HL-60 (cell line): ENCODE measurements at regions not wholly inside any gene's neighbourhood (a gene's known extent, or its start where the extent isn't known, plus 50 kb on each side); places are given as distances from the start of the nearest gene placed in this dataset.

Experiments
- DNase-seq, 2 experiments: peaks; one replicate each; pipeline ENCODE4 v3.0.0-alpha.2; 2010 to 2020; ENCODE audit warnings: low read depth in 1 of 2, low spot score in 1 of 2
- H3K27ac ChIP-seq: fragments of 250-450 bp; sonication (Bioruptor Pico); replicated peaks from 2 replicates; pipeline ENCODE4 v1.5.1; 2020; ENCODE audit warnings: mild to moderate bottlenecking, moderate library complexity
- H3K27me3 ChIP-seq: fragments of 250-450 bp; sonication (Bioruptor Pico); 2 replicates; pipeline ENCODE4 v1.5.1; 2021; ENCODE audit warnings: mild to moderate bottlenecking, moderate library complexity; ENCODE audit not compliant: insufficient read depth, poor library complexity, severe bottlenecking
- H3K4me3 ChIP-seq: replicated peaks from 2 replicates; pipeline ENCODE4 v1.5.1; 2011; ENCODE audit warnings: mild to moderate bottlenecking, control low read depth, low read length; ENCODE audit not compliant: insufficient read depth
- GABPA ChIP-seq: IDR thresholded peaks from 2 replicates; pipeline ENCODE4 v1.6.1; 2012; ENCODE audit warnings: low read depth
- POLR2AphosphoS5 ChIP-seq: IDR thresholded peaks from 2 replicates; pipeline ENCODE4 v1.6.1; 2012; ENCODE audit warnings: low read depth
- SPI1 ChIP-seq: IDR thresholded peaks from 2 replicates; pipeline ENCODE4 v1.6.1; 2012; ENCODE audit warnings: low read depth, mild to moderate bottlenecking, borderline replicate concordance
- TF ChIP-seq, protein P1 (sequence below): IDR thresholded peaks from one replicate; pipeline ENCODE4 v1.5.1; 2011; ENCODE audit warnings: low read length, control low read depth, inconsistent platforms; ENCODE audit not compliant: insufficient read depth
- TF ChIP-seq, protein P2 (sequence below): IDR thresholded peaks from 2 replicates; pipeline ENCODE4 v1.6.1; 2012; ENCODE audit warnings: low read depth; ENCODE audit not compliant: insufficient replicate concordance

DNA sequence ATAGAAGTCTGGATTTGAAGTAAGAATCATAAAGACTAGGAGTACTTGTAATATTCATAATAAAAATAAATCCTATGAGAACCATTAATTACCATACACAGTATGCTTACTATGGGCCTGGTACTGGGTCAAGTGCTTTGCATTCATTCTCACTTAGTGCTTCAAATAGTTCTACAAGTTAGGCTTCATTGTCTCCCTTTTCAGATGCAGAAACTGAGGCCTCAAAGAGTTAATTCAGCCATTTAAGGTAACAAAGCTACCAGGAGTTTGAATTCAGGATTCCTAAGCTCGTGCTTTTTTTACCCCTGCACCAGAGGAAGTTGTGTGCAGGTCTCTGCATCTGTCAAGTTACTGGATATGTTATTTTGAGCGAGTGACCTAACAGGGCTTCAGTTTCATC lies 1098.4 kb upstream of the EEF2KMT start:
- TF ChIP-seq POLR2AphosphoS5 (no peak), SPI1 (no peak)
- TF ChIP-seq, protein P1, sequence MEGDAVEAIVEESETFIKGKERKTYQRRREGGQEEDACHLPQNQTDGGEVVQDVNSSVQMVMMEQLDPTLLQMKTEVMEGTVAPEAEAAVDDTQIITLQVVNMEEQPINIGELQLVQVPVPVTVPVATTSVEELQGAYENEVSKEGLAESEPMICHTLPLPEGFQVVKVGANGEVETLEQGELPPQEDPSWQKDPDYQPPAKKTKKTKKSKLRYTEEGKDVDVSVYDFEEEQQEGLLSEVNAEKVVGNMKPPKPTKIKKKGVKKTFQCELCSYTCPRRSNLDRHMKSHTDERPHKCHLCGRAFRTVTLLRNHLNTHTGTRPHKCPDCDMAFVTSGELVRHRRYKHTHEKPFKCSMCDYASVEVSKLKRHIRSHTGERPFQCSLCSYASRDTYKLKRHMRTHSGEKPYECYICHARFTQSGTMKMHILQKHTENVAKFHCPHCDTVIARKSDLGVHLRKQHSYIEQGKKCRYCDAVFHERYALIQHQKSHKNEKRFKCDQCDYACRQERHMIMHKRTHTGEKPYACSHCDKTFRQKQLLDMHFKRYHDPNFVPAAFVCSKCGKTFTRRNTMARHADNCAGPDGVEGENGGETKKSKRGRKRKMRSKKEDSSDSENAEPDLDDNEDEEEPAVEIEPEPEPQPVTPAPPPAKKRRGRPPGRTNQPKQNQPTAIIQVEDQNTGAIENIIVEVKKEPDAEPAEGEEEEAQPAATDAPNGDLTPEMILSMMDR, result no peak
- TF ChIP-seq, protein P2, sequence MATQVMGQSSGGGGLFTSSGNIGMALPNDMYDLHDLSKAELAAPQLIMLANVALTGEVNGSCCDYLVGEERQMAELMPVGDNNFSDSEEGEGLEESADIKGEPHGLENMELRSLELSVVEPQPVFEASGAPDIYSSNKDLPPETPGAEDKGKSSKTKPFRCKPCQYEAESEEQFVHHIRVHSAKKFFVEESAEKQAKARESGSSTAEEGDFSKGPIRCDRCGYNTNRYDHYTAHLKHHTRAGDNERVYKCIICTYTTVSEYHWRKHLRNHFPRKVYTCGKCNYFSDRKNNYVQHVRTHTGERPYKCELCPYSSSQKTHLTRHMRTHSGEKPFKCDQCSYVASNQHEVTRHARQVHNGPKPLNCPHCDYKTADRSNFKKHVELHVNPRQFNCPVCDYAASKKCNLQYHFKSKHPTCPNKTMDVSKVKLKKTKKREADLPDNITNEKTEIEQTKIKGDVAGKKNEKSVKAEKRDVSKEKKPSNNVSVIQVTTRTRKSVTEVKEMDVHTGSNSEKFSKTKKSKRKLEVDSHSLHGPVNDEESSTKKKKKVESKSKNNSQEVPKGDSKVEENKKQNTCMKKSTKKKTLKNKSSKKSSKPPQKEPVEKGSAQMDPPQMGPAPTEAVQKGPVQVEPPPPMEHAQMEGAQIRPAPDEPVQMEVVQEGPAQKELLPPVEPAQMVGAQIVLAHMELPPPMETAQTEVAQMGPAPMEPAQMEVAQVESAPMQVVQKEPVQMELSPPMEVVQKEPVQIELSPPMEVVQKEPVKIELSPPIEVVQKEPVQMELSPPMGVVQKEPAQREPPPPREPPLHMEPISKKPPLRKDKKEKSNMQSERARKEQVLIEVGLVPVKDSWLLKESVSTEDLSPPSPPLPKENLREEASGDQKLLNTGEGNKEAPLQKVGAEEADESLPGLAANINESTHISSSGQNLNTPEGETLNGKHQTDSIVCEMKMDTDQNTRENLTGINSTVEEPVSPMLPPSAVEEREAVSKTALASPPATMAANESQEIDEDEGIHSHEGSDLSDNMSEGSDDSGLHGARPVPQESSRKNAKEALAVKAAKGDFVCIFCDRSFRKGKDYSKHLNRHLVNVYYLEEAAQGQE, result no peak
- no peak overlapping the region for H3K27ac ChIP-seq
- no peaks in the 10 kb centered on the region for H3K27me3 ChIP-seq
- DNase-seq, result no peak
- no peak overlapping the region for H3K4me3 ChIP-seq

DNA sequence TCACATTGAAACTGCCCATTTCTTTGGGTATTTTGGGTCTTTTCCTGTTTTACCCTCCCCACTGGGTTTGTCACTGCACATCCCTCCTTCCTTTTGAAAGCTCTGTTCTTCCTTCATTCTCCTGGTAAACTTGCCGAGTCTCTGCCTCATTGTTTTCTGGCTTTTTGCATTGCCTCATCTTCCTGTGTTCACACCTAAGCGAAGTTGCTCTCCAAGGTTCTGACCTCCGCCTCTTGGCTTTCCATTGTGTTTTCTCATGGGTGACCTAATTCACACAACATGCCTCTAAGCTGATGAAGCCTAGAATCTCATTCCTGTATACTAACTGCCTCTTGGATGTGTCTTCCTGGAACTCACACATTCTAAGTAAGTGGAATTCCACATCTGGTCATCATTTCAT lies 1096.1 kb upstream of the EEF2KMT start:
- DNase-seq, result no peak
- TF ChIP-seq POLR2AphosphoS5, result no peak
- TF ChIP-seq, protein P2, result peak; percentile 91
- TF ChIP-seq GABPA, result no peak
- TF ChIP-seq SPI1, result no peak
- Histone ChIP-seq H3K27ac (no peak overlapping the region), H3K4me3 (no peak overlapping the region), H3K27me3 (no peaks in the 10 kb centered on the region)

DNA sequence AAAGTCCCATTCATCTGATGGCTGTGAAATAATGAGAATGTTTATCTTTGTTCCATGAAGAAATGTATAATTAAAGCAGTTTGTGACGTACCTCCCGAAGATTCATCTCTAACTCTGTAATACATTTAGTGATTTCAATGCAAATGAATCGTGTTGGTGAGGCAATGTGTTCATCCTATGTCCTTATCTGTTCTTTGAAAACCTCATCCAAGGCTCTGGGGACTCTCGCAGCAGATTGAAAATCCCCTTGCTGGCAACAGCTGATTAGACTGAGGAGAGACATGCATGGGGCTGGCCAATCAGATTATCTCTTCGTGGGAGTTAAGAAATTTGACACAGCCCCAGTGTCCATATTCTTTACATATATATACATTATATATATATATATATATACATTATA lies 1095.4 kb upstream of the EEF2KMT start:
- H3K27ac ChIP-seq, result no peak overlapping the region
- TF ChIP-seq SPI1, result no peak
- TF ChIP-seq GABPA, result no peak
- TF ChIP-seq, protein P2, result no peak
- TF ChIP-seq, protein P1, result no peak
- TF ChIP-seq POLR2AphosphoS5, result no peak
- no peaks in the 10 kb centered on the region for H3K27me3 ChIP-seq
- no peak for DNase-seq
- H3K4me3 ChIP-seq, result no peak overlapping the region
